Endothelial cell of umbilical vein (primary cell): ENCODE measurements at regions not wholly inside any gene's neighbourhood (a gene's known extent, or its start where the extent isn't known, plus 50 kb on each side); places are given as distances from the start of the nearest gene placed in this dataset.

Experiments
- BruUV-seq: library from RNA; stranded (reverse); fragments of 400-500 nt; replicated peaks from 2 replicates; lab custom pipeline; 2021; lab: Mats Ljungman, UMichigan
- CTCF ChIA-PET: fragments of 300-600, 350-600 bp; sonication (Branson Sonifier 250); formaldehyde crosslinking; loops from one replicate; lab custom pipeline; 2021; ENCODE audit warnings: antibody characterized with exemption, inconsistent platforms; lab: Charles Lee
- POLR2A ChIA-PET: fragments of 300-600, 350-600 bp; sonication (Branson Sonifier 250); formaldehyde crosslinking; loops from one replicate; lab custom pipeline; 2021; ENCODE audit warnings: antibody characterized with exemption, inconsistent platforms; lab: Charles Lee
- DNase-seq: peaks from one replicate; pipeline ENCODE4 v3.0.0-alpha.2; 2011; ENCODE audit warnings: low read depth, low spot score
- FAIRE-seq: peaks from 2 replicates; lab custom pipeline; 2011; peaks lifted over from hg19 to GRCh38; lab: Jason Lieb, UNC
- H2AFZ ChIP-seq: 2 replicates; pipeline ENCODE4 v1.6.0; 2012; ENCODE audit warnings: low read depth, low read length, control low read depth, inconsistent platforms
- H3K27ac ChIP-seq: 2 replicates; pipeline ENCODE4 v1.5.1; 2011; ENCODE audit warnings: low read depth, mild to moderate bottlenecking, control low read depth, low read length, moderate library complexity; ENCODE audit not compliant: insufficient read depth
- H3K27me3 ChIP-seq, 2 experiments: 2 replicates each; pipeline versions ENCODE4 v1.6.0 to v1.6.1; 2011; ENCODE audit warnings: low read length in 2 of 2, mixed read lengths in 1 of 2; ENCODE audit not compliant: control insufficient read depth in 2 of 2, insufficient read depth in 2 of 2
- H3K36me3 ChIP-seq, 2 experiments: 2 replicates in 1 of 2; 3 replicates in 1 of 2; pipeline ENCODE4 v1.5.1; 2011; ENCODE audit warnings: low read length in 2 of 2, mild to moderate bottlenecking in 1 of 2, moderate library complexity in 1 of 2; ENCODE audit not compliant: control insufficient read depth in 2 of 2, insufficient read depth in 2 of 2; ENCODE audit errors: extremely low read depth in 1 of 2
- H3K4me1 ChIP-seq: 3 replicates; pipeline ENCODE4 v1.5.1; 2011; ENCODE audit warnings: mild to moderate bottlenecking, low read length; ENCODE audit not compliant: control insufficient read depth, insufficient read depth; ENCODE audit errors: extremely low read depth
- H3K4me2 ChIP-seq: 2 replicates; pipeline ENCODE4 v1.6.1; 2011; ENCODE audit warnings: low read length, control low read depth, mixed read lengths; ENCODE audit not compliant: insufficient read depth
- H3K4me3 ChIP-seq, 3 experiments: fragments of 200-600 bp in 1 of 3; sonication (generic), shearing (Covaris generic) in 1 of 3; replicated peaks in 1 of 3; 2 replicates each; pipeline ENCODE4 v1.5.1; 2011 to 2016; ENCODE audit warnings: control low read depth in 3 of 3, low read length in 3 of 3, mild to moderate bottlenecking in 2 of 3, inconsistent platforms in 1 of 3, low read depth in 1 of 3, moderate library complexity in 1 of 3; ENCODE audit not compliant: insufficient read depth in 1 of 3
- H3K79me2 ChIP-seq: 2 replicates; pipeline ENCODE4 v1.6.0; 2012; ENCODE audit warnings: low read length, inconsistent platforms; ENCODE audit not compliant: control insufficient read depth, insufficient read depth
- H3K9ac ChIP-seq: replicated peaks from 2 replicates; pipeline ENCODE3; 2011; ENCODE audit warnings: low read length, control low read depth; ENCODE audit not compliant: insufficient read depth; ENCODE audit errors: extremely low read depth
- H3K9me1 ChIP-seq: replicated peaks from 3 replicates; pipeline ENCODE4 v1.6.0; 2011; ENCODE audit warnings: mild to moderate bottlenecking, low read length; ENCODE audit not compliant: control insufficient read depth, insufficient read depth; ENCODE audit errors: extremely low read depth
- H3K9me3 ChIP-seq: replicated peaks from 2 replicates; pipeline ENCODE4 v1.5.1; 2012; ENCODE audit warnings: low read length, inconsistent platforms; ENCODE audit not compliant: control insufficient read depth, insufficient read depth
- H4K20me1 ChIP-seq: replicated peaks from 2 replicates; pipeline ENCODE3; 2011; ENCODE audit warnings: mild to moderate bottlenecking, low read length; ENCODE audit not compliant: control insufficient read depth, insufficient read depth; ENCODE audit errors: extremely low read depth
- CTCF ChIP-seq, 2 donors: IDR thresholded peaks; 1 replicate in 1 of 2; 2 replicates in 1 of 2; pipeline ENCODE4 v1.5.1; 2011; ENCODE audit warnings: low read length in 2 of 2, mild to moderate bottlenecking in 2 of 2, moderate library complexity in 2 of 2, control low read depth in 1 of 2, inconsistent platforms in 1 of 2, low read depth in 1 of 2; ENCODE audit not compliant: insufficient read depth in 1 of 2; ENCODE audit errors: extremely low read depth in 1 of 2
- EZH2 ChIP-seq: IDR thresholded peaks from 2 replicates; pipeline ENCODE4 v1.6.1; 2012; ENCODE audit warnings: borderline replicate concordance, low read depth, mild to moderate bottlenecking, moderate library complexity, low read length, inconsistent platforms; ENCODE audit not compliant: severe bottlenecking
- FOS ChIP-seq: IDR thresholded peaks from 2 replicates; pipeline ENCODE4 v1.6.1; 2011; ENCODE audit warnings: mild to moderate bottlenecking, low read length, moderate library complexity, borderline replicate concordance; ENCODE audit not compliant: insufficient read depth
- GATA2 ChIP-seq: IDR thresholded peaks from 2 replicates; pipeline ENCODE4 v1.7.0; 2011; ENCODE audit warnings: low read depth, mild to moderate bottlenecking, moderate library complexity, mixed read lengths, low read length; ENCODE audit not compliant: insufficient read length, insufficient read depth
- JUN ChIP-seq: IDR thresholded peaks from 2 replicates; pipeline ENCODE4 v1.6.1; 2011; ENCODE audit warnings: borderline replicate concordance, low read depth; ENCODE audit not compliant: insufficient read length, insufficient read depth
- MYC ChIP-seq: IDR thresholded peaks from one replicate; pipeline ENCODE4 v1.6.1; 2011; ENCODE audit warnings: mild to moderate bottlenecking, low read depth, low read length
- POLR2A ChIP-seq: IDR thresholded peaks from 2 replicates; pipeline ENCODE4 v1.6.1; 2012; ENCODE audit warnings: low read depth, mild to moderate bottlenecking, control low read depth, low read length
- POLR2AphosphoS5 ChIP-seq: IDR thresholded peaks from 2 replicates; pipeline ENCODE4 v1.6.1; 2012; ENCODE audit warnings: low read depth, mild to moderate bottlenecking, control low read depth, low read length, moderate library complexity; ENCODE audit not compliant: insufficient read depth
- dilution Hi-C: fragments of 300-500 bp; cut with MboI; formaldehyde crosslinking; loops from one replicate; pipeline ENCODE4 v1.15.0; 2019; ENCODE audit warnings: low sequenced_read_pairs; ENCODE audit not compliant: extremely low pct_ligation_motif_present
- intact Hi-C: fragments of 100-400 bp; cut with micrococcal nuclease; formaldehyde crosslinking; loops from one replicate; pipeline ENCODE4 v1.10.0; 2022
- TF ChIP-seq, protein P1 (sequence below): IDR thresholded peaks from 2 replicates; pipeline ENCODE4 v1.6.1; 2011; ENCODE audit not compliant: insufficient read depth, insufficient read length

DNA sequence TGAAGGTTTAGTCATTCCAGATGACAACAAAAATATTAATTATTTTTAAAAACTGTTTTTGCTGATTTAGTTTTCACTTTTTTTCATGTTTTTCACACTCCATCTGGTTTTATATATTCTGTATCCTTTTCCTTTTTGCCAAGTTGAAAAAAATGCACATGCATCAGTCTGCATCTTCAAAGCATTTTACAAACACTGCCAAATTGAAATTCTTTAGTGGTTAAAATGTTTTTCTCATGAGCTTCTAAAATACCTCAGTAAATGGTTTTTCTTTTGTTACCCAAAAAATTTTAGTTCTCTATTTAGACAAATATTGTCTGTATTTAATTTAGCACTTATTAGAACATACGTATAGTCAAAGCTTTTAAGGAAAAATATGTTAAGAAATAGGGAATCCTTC is 386.9 kb upstream of the HSF2 start:
- Histone ChIP-seq H3K9me1 (no peaks in the 10 kb centered on the region), H3K79me2 (no peaks in the 10 kb centered on the region), H2AFZ (no peak overlapping the region), H3K27ac (no peak overlapping the region), H3K4me3 (no peak overlapping the region), H3K4me2 (no peak overlapping the region), H4K20me1 (no peaks in the 10 kb centered on the region), H3K27me3 (no peaks in the 10 kb centered on the region), H3K4me1 (no peaks in the 10 kb centered on the region), H3K9ac (no peak overlapping the region), H3K9me3 (no peaks in the 10 kb centered on the region), H3K36me3 (no peaks in the 10 kb centered on the region)
- intact Hi-C loops (loop anchor here (2.0 kb wide), 1 partner anchor 14 kb away; no protein-coding TSS in a partner anchor), dilution Hi-C loops (no loop called here)
- CTCF ChIA-PET: interaction anchor here (1.1 to 1.6 kb wide), 2 partner anchors 22 to 163 kb away, joined by 3 to 4 read pairs; no protein-coding TSS in a partner anchor
- TF ChIP-seq POLR2AphosphoS5 (no peak), EZH2 (no peak), FOS (no peak)
- TF ChIP-seq, protein P1, sequence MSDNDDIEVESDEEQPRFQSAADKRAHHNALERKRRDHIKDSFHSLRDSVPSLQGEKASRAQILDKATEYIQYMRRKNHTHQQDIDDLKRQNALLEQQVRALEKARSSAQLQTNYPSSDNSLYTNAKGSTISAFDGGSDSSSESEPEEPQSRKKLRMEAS: no peak
- no TSS peak for BruUV-seq
- DNase-seq: no peak
- FAIRE-seq: no peak
- POLR2A ChIA-PET: no interaction called here

DNA sequence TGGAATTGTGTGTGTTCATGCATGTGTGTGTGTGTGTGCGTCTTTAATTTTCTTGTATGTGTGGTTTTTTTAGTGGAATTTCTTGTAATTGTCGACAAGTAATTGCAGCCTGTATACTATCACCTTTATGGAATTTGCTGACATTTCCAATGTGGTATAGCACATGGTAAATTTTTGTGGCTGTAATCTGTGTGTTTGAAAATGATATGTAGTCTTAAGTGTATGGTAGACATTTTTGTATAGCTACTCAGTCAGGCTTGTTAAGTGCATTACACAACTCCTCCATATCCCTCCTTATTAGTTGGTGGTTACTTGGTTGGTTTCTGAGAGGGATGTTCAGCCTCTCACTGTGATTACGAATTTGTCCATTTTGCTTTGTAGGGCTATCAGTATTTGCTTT is 384.5 kb upstream of the HSF2 start:
- Histone ChIP-seq H3K4me3 (no peak overlapping the region), H3K79me2 (no peaks in the 10 kb centered on the region), H4K20me1 (no peaks in the 10 kb centered on the region), H3K4me2 (no peak overlapping the region), H3K9me1 (no peaks in the 10 kb centered on the region), H3K4me1 (no peaks in the 10 kb centered on the region), H2AFZ (no peak overlapping the region), H3K27me3 (no peaks in the 10 kb centered on the region), H3K9ac (no peak overlapping the region), H3K27ac (no peak overlapping the region), H3K9me3 (no peaks in the 10 kb centered on the region), H3K36me3 (no peaks in the 10 kb centered on the region)
- intact Hi-C loops (no loop called here), dilution Hi-C loops (no loop called here)
- POLR2A ChIA-PET: no interaction called here
- CTCF ChIA-PET: interaction anchor here (1.6 kb wide), 1 partner anchor 19 kb away, joined by 4 read pairs; no protein-coding TSS in a partner anchor
- no TSS peak for BruUV-seq
- FAIRE-seq (no peak), DNase-seq (no peak)
- TF ChIP-seq POLR2AphosphoS5: no peak
- no peak for TF ChIP-seq CTCF (IDR thresholded peaks at IDR 0.05; ENCODE audit: extremely low read depth in 1 of 2, insufficient read depth in 1 of 2, low read depth in 1 of 2, low read length in 2 of 2)
- no peak for TF ChIP-seq MYC
- no peak for TF ChIP-seq POLR2A
- TF ChIP-seq JUN: no peak
- TF ChIP-seq EZH2: no peak
- TF ChIP-seq, protein P1: no peak
- TF ChIP-seq FOS: no peak
- no peak for TF ChIP-seq GATA2
